SK-N-SH (cell line): ENCODE measurements at regions not wholly inside any gene's neighbourhood (a gene's known extent, or its start where the extent isn't known, plus 50 kb on each side); places are given as distances from the start of the nearest gene placed in this dataset.
A peak's percentile ranks its signal among the peaks of the same experiment; 100 is the strongest.

Experiments used
- CTCF ChIA-PET: fragments of 300-600, 350-600 bp; formaldehyde crosslinking; extraction: SDS; loops from one replicate; lab custom pipeline; 2021; lab: Yijun Ruan, JAX
- POLR2A ChIA-PET: fragments of 350-600 bp; sonication (Branson Sonifier 250); formaldehyde crosslinking; extraction: SDS; loops from one replicate; lab custom pipeline; 2020; ENCODE audit warnings: antibody characterized with exemption, inconsistent platforms; lab: Yijun Ruan, JAX
- DNase-seq: peaks from one replicate; pipeline ENCODE4 v3.0.0; 2012
- H2AFZ ChIP-seq: fragments of 200-600 bp; sonication (generic); 2 replicates; pipeline ENCODE4 v1.8.1; 2016; ENCODE audit warnings: antibody characterized with exemption, mild to moderate bottlenecking, low read depth
- H3F3A ChIP-seq: fragments of 200-600 bp; sonication (generic); replicated peaks from 2 replicates; pipeline ENCODE3; 2016; ENCODE audit warnings: antibody characterized with exemption, mild to moderate bottlenecking; ENCODE audit not compliant: insufficient read depth
- H3K27ac ChIP-seq, 2 experiments: fragments of 200-500 bp in 1 of 2; fragments of 200-600 bp in 1 of 2; sonication (Bioruptor generic) in 1 of 2; sonication (generic), shearing (Covaris generic) in 1 of 2; 2 replicates each; pipeline versions ENCODE4 v1.5.1 to v1.6.1; 2014 to 2016; ENCODE audit warnings: low read depth in 2 of 2, inconsistent platforms in 1 of 2, low read length in 1 of 2, mild to moderate bottlenecking in 1 of 2, mixed read lengths in 1 of 2
- H3K27me3 ChIP-seq: fragments of 200-600 bp; sonication (generic), shearing (Covaris generic); 2 replicates; pipeline ENCODE4 v1.6.1; 2016; ENCODE audit warnings: mixed run types; ENCODE audit not compliant: insufficient read depth
- H3K36me3 ChIP-seq, 2 experiments: fragments of 200-500 bp in 1 of 2; fragments of 200-600 bp in 1 of 2; sonication (Bioruptor generic) in 1 of 2; sonication (generic) in 1 of 2; replicated peaks in 1 of 2; 2 replicates each; pipeline versions ENCODE3 to v1.5.1; 2014 to 2016; ENCODE audit warnings: low read length in 1 of 2, mild to moderate bottlenecking in 1 of 2; ENCODE audit not compliant: insufficient read depth in 2 of 2, control insufficient read depth in 1 of 2
- H3K4me1 ChIP-seq, 2 experiments: fragments of 200-500 bp in 1 of 2; fragments of 200-600 bp in 1 of 2; sonication (Bioruptor generic) in 1 of 2; sonication (generic), shearing (Covaris generic) in 1 of 2; 2 replicates each; pipeline versions ENCODE4 v1.5.1 to v1.6.1; 2014 to 2016; ENCODE audit warnings: low read depth in 1 of 2, low read length in 1 of 2, mixed run types in 1 of 2; ENCODE audit not compliant: insufficient read depth in 2 of 2, control insufficient read depth in 1 of 2
- H3K4me2 ChIP-seq: fragments of 200-600 bp; sonication (generic), shearing (Covaris generic); 2 replicates; pipeline ENCODE4 v1.6.1; 2017; ENCODE audit warnings: mixed run types
- H3K4me3 ChIP-seq, 2 experiments: fragments of 200-500 bp in 1 of 2; fragments of 200-600 bp in 1 of 2; sonication (Bioruptor generic) in 1 of 2; sonication (generic), shearing (Covaris generic) in 1 of 2; 2 replicates each; pipeline versions ENCODE4 v1.5.1 to v1.8.1; 2014 to 2016; ENCODE audit warnings: low read depth in 2 of 2, inconsistent platforms in 1 of 2, low read length in 1 of 2, mild to moderate bottlenecking in 1 of 2, mixed read lengths in 1 of 2, moderate library complexity in 1 of 2
- H3K79me2 ChIP-seq: fragments of 200-600 bp; sonication (generic); 2 replicates; pipeline ENCODE4 v1.8.1; 2017; ENCODE audit warnings: mild to moderate bottlenecking; ENCODE audit not compliant: insufficient read depth
- H3K9ac ChIP-seq: fragments of 200-600 bp; sonication (generic); 2 replicates; pipeline ENCODE4 v1.6.1; 2017; ENCODE audit warnings: mixed run types
- H3K9me2 ChIP-seq: fragments of 200-600 bp; sonication (generic); 2 replicates; pipeline ENCODE4 v1.6.1; 2017; ENCODE audit warnings: mixed run types
- H3K9me3 ChIP-seq: fragments of 200-600 bp; sonication (generic); 2 replicates; pipeline ENCODE4 v1.6.1; 2017; ENCODE audit warnings: mixed run types, mild to moderate bottlenecking, moderate library complexity
- H4K20me1 ChIP-seq: fragments of 200-600 bp; sonication (generic); 2 replicates; pipeline ENCODE4 v1.6.1; 2017; ENCODE audit warnings: mild to moderate bottlenecking, mixed run types; ENCODE audit not compliant: insufficient read depth
- CTCF ChIP-seq: fragments of 200-600 bp; sonication (generic); IDR thresholded peaks from 2 replicates; pipeline ENCODE4 v1.6.1; 2017; ENCODE audit warnings: antibody characterized with exemption, mild to moderate bottlenecking, moderate library complexity
- EP300 ChIP-seq, 2 experiments: IDR thresholded peaks; 2 replicates each; pipeline versions ENCODE4 v1.4.0 to v1.6.1; 2012; ENCODE audit warnings: borderline replicate concordance in 1 of 2, low read depth in 1 of 2, low read length in 1 of 2
- FOSL2 ChIP-seq: IDR thresholded peaks from 2 replicates; pipeline ENCODE4 v1.4.0; 2012; ENCODE audit warnings: low read depth, mild to moderate bottlenecking, moderate library complexity, borderline replicate concordance
- FOXJ3 ChIP-seq: sonication (generic); formaldehyde crosslinking; IDR thresholded peaks from 2 replicates; pipeline ENCODE4 v1.5.1; 2020; ENCODE audit warnings: mild to moderate bottlenecking, missing genetic modification reagents
- JUND ChIP-seq: IDR thresholded peaks from 2 replicates; pipeline ENCODE4 v1.4.0; 2012
- MEF2A ChIP-seq: IDR thresholded peaks from 2 replicates; pipeline ENCODE4 v1.4.0; 2012; ENCODE audit warnings: low read depth, borderline replicate concordance
- POLR2AphosphoS5 ChIP-seq: IDR thresholded peaks from 2 replicates; pipeline ENCODE4 v1.6.1; 2012; ENCODE audit warnings: low read depth, low read length
- RAD21 ChIP-seq: IDR thresholded peaks from 2 replicates; pipeline ENCODE4 v1.6.1; 2012; ENCODE audit warnings: mild to moderate bottlenecking, low read length
- RFX5 ChIP-seq: IDR thresholded peaks from 2 replicates; pipeline ENCODE4 v1.6.1; 2012; ENCODE audit warnings: mild to moderate bottlenecking, improper control_type of control experiment, low read length
- SIN3A ChIP-seq: IDR thresholded peaks from 2 replicates; pipeline ENCODE4 v1.6.1; 2012; ENCODE audit warnings: low read depth, mild to moderate bottlenecking, low read length, moderate library complexity, borderline replicate concordance
- SMC3 ChIP-seq: IDR thresholded peaks from 2 replicates; pipeline ENCODE4 v1.6.1; 2012; ENCODE audit warnings: low read depth, low read length, improper control_type of control experiment
- TCF12 ChIP-seq: IDR thresholded peaks from 2 replicates; pipeline ENCODE4 v1.4.0; 2012
- TEAD4 ChIP-seq: IDR thresholded peaks from 2 replicates; pipeline ENCODE4 v1.4.0; 2012; ENCODE audit warnings: mild to moderate bottlenecking, borderline replicate concordance; ENCODE audit not compliant: insufficient read depth
- YY1 ChIP-seq: IDR thresholded peaks from 2 replicates; pipeline ENCODE4 v1.4.0; 2012; ENCODE audit warnings: low read depth, mild to moderate bottlenecking
- ZBTB33 ChIP-seq: IDR thresholded peaks from 2 replicates; pipeline ENCODE4 v1.4.0; 2012; ENCODE audit warnings: low read depth, borderline replicate concordance
- WGBS: methylation state at CpG from one replicate; pipeline ENCODE4 v1.1.6; 2017; ENCODE audit warnings: low lambda C conversion rate; 5-methylcytosine and 5-hydroxymethylcytosine counted together
- TF ChIP-seq, protein P1 (sequence below): fragments of 150-350 bp; IDR thresholded peaks from 2 replicates; pipeline ENCODE4 v1.6.1; 2017; ENCODE audit warnings: antibody characterized with exemption, low read length, low read depth, borderline replicate concordance
- TF ChIP-seq, protein P2 (sequence below): IDR thresholded peaks from 2 replicates; pipeline ENCODE4 v1.4.0; 2012; ENCODE audit warnings: low read depth, borderline replicate concordance

DNA sequence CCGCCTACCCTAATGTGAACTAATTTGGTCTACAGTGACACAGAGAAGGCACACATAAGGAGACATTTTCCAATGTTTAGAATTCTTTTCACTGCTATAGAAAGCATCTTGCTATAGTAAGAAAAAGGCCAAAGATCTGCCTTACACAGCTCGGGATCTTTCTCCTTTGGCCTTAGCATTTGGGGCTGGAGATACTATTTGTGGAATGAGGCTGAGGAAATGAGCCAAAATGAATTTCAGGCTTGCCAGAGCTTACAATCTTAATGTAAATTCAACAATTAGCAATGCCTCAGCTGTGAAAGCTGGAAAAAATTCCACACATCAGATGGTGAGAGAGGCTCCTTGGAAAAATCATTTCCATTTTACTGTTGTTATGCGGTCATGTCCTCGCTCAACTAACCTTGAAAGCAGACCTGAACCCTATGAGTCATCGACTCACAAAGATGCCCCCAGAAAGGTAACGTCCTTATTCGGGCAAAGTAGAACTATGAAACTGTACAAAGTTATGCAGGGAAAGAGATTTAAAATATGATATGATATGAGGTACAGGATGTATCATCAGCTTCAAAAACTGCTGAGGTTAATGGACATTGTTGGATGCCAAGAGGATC lies 324.5 kb upstream of the NBEA start:
- H3K9me3 ChIP-seq, result no peaks in the 10 kb centered on the region
- H3K9ac ChIP-seq, result no peak overlapping the region
- no peaks in the 10 kb centered on the region for H3K79me2 ChIP-seq
- H3K4me2 ChIP-seq, result no peak overlapping the region
- H3K4me3 ChIP-seq, result no peak overlapping the region
- ChIA-PET CTCF (no interaction called here), POLR2A (no interaction called here)
- WGBS, result 76% methylated on average over 7 of the region's 7 CpGs
- H3K36me3 ChIP-seq, result no peaks in the 10 kb centered on the region
- no peaks in the 10 kb centered on the region for H4K20me1 ChIP-seq
- no peaks in the 10 kb centered on the region for H3F3A ChIP-seq
- H2AFZ ChIP-seq, result no peak overlapping the region
- no peaks in the 10 kb centered on the region; a peak in 2 of 4 replicates for H3K4me1 ChIP-seq
- no peak overlapping the region for H3K27ac ChIP-seq
- H3K27me3 ChIP-seq, result no peaks in the 10 kb centered on the region
- DNase-seq, result no peak
- TF ChIP-seq FOSL2 (no peak), YY1 (no peak), FOXJ3 (CRISPR knock-in tag) (no peak), EP300 (IDR thresholded peaks at IDR 0.05; ENCODE audit: borderline replicate concordance in 1 of 2, low read depth in 1 of 2, low read length in 1 of 2) (0 out of 4 replicates have a peak, but pooled peaks of 1 of the 2 experiments have one; percentile 26), TCF12 (peak; percentile 38; the same call in 1 of the 2 replicates), JUND (peak; percentile 23; the same call in 1 of the 2 replicates)
- TF ChIP-seq, protein P1, sequence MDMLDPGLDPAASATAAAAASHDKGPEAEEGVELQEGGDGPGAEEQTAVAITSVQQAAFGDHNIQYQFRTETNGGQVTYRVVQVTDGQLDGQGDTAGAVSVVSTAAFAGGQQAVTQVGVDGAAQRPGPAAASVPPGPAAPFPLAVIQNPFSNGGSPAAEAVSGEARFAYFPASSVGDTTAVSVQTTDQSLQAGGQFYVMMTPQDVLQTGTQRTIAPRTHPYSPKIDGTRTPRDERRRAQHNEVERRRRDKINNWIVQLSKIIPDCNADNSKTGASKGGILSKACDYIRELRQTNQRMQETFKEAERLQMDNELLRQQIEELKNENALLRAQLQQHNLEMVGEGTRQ, result no peak
- H3K9me2 ChIP-seq, result no peaks in the 10 kb centered on the region

- Histone ChIP-seq H3K9me2 (no peaks in the 10 kb centered on the region), H3K4me3 (no peak overlapping the region), H3K79me2 (no peaks in the 10 kb centered on the region), H3K4me1 (no peaks in the 10 kb centered on the region; a peak in 2 of 4 replicates), H2AFZ (no peak overlapping the region), H4K20me1 (no peaks in the 10 kb centered on the region), H3K9ac (no peak overlapping the region), H3K36me3 (no peaks in the 10 kb centered on the region), H3F3A (no peaks in the 10 kb centered on the region), H3K27me3 (no peaks in the 10 kb centered on the region), H3K9me3 (no peaks in the 10 kb centered on the region), H3K4me2 (no peak overlapping the region), H3K27ac (no peak overlapping the region)
- no peak for DNase-seq
- 85% methylated on average over 5 of the region's 5 CpGs for WGBS
- POLR2A ChIA-PET, result no interaction called here
- CTCF ChIA-PET, result interaction anchor here (1.2 kb wide), 1 partner anchor 13 kb away, joined by 3 read pairs; no protein-coding TSS in a partner anchor
- no peak for TF ChIP-seq ZBTB33
- no peak for TF ChIP-seq YY1
- TF ChIP-seq, protein P2, sequence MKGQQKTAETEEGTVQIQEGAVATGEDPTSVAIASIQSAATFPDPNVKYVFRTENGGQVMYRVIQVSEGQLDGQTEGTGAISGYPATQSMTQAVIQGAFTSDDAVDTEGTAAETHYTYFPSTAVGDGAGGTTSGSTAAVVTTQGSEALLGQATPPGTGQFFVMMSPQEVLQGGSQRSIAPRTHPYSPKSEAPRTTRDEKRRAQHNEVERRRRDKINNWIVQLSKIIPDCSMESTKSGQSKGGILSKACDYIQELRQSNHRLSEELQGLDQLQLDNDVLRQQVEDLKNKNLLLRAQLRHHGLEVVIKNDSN, result no peak
- TF ChIP-seq POLR2AphosphoS5, result no peak
- TF ChIP-seq SMC3, result no peak
- TF ChIP-seq SIN3A, result no peak
- no peak for TF ChIP-seq RFX5
- TF ChIP-seq CTCF, result no peak
- TF ChIP-seq TEAD4, result no peak
- no peak for TF ChIP-seq RAD21
- TF ChIP-seq JUND, result no peak
- TF ChIP-seq, protein P1, result no peak
- no peak for TF ChIP-seq MEF2A
Measured at GRCh38 chr13:34618654-34619053, 323.4 kb upstream of the NBEA start.
